ENCODE measurements at regions not wholly inside any gene's neighbourhood (a gene's known extent, or its start where the extent isn't known, plus 50 kb on each side); places are given as distances from the start of the nearest gene placed in this dataset.
"Not testable (repeated sequence)": the region's sequence is repeated elsewhere in the genome, so short reads cannot be mapped to it uniquely, and the experiment has no call there.

DNA sequence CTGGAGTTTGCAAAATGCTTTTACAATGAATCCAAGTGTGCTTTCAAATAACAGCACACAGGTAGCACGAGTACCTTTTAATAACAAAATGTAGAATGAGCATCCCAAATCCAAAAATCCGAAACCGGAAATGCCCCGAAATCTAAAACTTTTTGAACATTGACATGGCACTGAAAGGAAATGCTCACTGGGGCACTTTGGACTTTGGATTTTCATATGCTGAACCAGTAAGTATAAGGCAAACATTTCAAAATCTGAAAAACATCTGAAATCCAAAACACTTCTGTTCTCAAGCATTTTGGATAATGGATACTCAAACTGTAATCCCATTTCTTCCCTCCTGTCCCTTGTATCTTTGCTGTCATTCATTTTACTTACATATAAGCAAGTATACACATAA is 50.1 kb downstream of the GCNT4 start:
- no peak for DNase-seq

DNA sequence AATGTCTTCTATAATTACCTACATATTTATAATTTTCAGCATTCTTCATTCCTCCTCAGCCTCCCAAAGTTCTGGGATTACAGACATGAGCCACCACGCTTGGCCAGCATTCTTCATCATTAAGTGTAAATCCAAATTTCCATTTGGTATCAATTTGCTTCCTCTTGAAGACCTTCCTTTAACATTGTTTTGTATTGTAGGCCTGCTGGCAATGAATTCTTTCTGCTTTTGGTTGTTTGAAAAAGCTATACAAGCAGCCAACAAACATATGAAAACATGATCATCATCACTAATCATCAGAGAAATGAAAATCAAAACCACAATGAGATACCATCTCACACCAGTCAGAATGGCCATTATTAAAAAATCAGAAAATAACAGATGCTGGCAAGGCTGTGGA is 56.4 kb downstream of the GCNT4 start:
- no peak for DNase-seq

DNA sequence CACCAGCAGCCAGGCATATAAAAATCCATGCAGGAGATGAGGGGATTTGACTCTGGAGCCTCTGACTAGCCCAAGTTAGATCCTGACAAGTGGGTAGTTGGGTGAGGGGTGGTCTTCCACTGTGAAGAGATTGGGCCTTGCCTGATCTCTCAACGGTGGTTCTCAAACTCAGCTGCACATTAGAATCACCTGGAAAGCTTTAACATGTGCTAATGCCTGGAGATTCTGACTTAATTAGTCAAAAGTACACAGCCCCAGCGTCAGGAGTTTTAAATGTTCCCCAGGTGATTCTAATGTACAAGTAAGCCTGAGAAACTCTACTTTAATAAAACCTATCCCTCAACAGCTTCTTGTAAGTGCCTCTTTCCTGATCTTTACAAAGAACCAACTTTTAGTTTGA is 57.5 kb downstream of the GCNT4 start:
- DNase-seq, result no peak

DNA sequence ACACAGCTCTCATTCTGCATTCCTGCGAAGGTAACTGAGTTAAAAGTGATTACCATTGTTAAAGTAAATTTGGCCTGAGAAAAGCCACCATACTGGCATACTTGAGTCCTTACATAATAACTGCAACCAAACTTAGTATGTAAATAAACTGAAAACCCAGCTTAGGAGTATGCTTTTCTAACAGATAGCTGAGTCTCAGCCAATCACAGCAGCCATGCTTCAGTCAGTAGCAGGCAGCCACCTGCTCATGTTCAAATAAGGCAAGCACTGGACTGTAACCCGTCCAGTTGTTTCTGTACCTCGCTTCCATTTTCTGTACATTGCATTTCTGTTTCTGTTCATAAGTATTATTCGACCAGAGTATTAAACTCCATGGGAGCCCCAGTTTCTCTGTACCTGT is 58.6 kb downstream of the GCNT4 start:
- DNase-seq, result no peak

DNA sequence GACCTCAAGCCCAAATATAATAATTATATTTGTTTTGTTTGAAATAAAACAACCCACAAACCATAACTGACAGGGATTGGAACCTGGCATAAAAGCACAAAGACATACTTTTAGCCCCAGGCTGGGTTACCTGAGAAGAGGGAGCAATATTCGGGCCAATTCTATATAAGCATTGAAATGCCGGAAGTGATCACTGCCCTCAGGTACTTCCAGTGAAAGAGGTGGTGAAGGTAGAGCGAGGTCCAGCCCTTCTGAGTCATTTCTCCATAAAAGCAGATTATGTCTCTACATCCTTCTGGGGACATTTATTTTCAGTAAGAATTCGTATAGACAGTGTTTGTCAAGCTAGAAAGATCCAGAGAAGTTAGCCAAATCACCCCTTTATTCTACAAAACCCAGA is 59.6 kb downstream of the GCNT4 start:
- DNase-seq, result no peak

DNA sequence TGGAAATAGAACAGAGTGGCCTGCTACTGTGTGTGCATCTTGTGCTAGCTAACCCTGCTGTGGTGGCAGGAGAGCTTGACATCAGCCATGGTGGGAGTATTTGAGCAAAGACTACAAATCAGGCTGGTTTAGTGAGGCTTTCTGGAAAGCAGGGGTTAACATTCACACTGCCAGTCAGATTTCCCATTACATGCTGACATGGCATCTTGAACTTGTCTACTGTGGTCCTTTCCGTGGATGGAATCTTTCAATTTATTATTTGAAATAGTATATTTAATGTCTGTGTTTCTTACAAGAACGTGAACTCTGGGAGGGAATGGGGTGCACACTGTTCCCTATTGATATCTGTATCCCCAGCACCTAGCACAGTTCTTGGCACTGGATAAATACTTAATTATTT is 60.8 kb downstream of the GCNT4 start:
- DNase-seq, result no peak

DNA sequence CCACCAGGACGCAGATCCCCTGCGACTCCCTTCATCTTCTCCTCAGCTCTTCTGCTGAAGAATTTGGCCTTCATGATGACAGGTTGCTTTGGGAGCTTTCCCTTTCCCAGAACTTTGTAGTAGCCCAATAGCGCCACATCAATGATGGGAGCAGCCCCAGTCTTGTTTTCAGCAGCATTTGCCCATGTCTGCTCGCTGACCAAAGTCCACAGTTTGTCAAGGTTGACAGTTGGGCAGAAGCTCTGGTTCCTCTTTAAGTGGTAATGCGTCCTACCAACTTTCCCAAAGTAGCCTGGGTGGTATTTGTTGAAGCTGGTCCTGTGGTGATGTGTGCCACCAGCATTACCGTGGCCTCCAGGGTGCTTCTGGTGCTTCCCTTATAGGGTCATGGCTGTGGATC is 62.2 kb downstream of the GCNT4 start:
- no peak for DNase-seq

DNA sequence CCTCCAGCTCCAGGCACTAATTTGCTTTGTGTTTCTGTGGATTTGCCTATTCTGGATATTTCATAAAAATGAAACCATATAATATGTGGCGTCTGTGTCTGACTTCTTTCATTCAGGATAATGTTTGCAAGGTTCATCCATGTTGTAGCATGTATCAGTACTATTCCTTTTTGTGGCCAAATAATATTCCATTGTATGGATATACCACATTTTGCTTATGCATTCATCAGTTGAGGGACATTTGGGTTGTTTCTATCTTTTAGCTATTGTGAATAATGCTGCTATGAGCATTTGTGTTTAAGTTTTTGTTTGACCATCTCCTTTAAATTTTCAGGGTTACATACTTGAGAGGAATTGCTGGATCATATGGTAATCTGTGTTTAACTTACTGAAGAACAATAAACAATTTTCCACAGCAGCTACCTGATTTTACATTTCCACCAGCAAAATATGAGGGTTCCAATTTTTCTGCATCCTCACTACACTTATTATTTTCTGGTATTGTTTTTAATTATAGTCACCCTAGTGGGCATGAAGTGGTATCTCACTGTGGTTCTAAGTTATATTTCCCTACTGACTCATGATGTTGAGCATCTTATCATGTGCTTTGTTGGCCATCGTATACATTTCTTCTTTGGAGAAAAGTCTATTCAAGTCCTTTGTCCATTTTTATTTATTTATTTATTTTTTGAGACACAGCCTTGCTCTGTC is 63.9 kb downstream of the GCNT4 start:
- no peak for DNase-seq

DNA sequence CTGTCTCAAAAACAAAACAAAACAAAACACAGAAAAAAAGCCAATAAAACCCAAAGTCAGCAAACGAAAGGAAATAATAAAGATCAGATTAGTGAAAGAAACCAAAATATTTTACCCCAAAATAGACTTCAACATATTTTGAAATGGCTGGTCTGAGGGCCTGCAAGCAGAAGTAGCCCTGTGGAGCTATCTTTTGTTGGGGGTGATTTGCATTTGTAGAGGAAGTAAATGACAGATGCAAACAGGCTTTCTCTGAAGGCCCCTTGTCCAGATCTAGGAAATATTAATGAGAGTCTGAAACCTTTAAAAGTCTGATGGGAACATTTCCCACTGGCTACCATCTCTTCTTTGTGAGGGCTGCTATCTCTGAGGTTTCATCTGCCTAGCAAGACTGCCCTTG is 74.0 kb downstream of the GCNT4 start:
- peak; percentile 11 for DNase-seq

DNA sequence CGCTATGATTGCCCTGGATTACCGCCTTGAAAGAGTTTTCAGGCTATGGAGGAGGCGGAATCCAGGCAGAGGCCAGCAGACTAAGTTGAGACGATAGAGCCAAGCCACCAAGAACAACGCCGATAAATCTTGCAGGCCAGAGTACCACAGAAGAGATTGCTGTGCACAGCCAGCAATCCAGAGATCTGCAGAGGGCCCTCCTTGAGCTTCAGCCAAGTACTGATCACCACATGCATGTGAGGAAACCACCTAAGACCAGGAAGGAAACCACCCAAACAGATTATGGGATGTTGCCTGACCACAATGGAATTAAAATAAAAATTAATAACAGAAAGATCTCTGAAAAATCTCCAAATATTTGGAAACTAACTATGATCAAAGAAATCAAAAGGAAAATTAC is 74.9 kb downstream of the GCNT4 start:
- no peak for DNase-seq

DNA sequence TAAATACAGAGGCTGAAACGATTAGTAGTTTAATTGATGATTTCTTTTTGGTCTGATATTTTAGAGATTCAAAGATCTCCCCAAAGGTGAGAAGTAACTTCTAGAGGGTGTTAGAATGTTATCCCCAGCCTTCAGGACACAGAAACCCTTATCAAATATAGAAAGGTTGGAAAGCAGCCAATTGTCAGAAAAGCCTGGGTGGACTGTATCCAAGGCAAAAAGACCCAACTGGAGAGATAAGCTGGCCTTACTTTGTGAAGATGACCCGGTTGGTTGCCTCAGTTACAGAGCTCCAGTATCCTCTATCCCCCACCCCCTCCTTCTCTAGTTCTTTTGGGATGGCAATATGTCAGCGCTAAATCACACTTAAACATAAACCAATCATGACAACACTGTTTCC is 75.7 kb downstream of the GCNT4 start:
- DNase-seq, result no peak

DNA sequence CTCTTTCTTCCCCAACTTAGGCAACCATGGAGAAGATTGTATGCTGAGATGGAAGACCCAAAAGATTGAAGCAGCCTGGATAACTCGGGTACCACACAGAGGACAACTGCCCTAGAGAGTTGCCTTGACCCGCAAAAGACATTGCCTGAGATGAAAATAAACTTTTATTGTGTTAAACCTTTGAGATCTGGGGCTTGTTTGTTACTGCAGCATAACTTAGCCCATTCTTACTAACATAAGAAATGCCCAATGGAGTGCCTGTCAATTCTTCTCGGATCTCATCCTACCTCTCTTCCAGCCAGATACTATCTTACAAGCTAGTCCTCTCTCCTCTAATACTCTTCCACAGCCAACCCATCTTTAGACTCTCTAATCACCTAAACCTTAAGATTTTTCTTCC is 76.8 kb downstream of the GCNT4 start:
- DNase-seq, result no peak

DNA sequence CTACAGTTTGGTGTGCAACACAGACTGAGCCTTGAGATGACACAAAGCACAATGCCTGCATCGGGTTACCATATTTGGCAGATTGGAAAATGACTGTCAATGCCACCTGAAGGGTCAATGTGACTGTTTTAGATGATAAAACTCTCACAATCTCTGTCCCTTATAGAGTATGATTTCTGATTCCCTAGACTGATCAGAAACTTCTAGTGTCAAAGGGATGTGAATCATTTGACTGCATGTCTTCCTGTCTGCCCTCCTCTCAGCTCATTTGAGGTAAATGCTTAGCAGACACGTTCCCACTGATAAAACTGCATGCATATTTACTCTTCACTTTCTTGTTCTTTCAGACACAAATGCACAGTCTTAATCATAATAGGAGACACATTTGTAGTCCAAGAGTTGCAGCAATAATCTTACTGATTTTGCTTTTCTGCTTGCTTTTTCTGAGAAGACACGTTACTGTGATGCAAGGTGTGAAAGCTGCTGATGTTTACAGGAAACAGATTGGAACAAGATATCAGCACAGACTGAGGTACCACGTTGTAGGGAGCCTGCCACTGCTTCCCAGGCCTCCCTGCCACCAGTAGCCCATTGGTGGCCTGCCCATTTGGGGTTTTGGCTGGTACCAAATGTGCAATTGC is 77.8 kb downstream of the GCNT4 start:
- no peak for DNase-seq

DNA sequence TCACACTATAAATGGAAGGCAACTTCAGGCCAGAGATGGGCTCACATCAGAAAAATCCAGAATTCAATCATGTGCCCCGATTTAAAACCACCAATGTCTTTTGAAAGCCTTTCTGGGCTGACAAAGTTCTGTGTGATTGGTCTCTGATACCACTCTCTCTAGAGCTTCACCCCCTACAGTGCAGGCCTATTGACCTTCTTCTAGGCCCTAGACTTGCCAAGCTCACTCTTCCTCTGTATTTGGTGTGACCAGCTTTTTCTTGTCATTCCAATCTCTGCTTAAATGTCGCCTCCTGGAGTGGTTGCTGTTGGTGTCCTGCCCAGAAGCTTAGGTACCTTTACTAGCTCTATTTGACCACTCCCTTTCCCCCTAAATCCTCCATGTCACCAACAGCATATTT is 78.7 kb downstream of the GCNT4 start:
- DNase-seq, result no peak

DNA sequence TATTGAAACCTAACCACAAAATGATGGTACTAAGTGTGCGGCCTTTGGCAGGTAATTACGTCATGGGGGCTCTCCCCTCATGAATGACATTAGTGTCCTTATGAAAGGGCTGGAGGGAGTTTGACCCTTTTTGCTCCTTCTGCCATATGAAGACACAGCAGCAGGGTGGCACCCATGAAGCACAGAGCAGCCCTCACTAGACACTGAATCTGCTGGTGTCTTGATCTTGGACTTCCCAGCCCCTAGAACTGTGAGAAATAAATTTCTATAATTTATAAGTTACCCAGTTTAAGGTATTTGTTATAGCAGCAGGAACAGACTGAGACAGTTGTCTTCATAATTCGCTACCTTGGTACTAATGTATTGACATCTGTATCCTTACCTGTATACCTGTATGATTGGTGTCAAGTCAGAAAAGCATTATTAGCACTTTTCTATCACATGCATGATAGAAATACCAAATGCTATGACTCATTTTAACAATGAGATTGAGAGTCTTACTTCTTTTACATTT is 80.4 kb downstream of the GCNT4 start:
- DNase-seq, result no peak

DNA sequence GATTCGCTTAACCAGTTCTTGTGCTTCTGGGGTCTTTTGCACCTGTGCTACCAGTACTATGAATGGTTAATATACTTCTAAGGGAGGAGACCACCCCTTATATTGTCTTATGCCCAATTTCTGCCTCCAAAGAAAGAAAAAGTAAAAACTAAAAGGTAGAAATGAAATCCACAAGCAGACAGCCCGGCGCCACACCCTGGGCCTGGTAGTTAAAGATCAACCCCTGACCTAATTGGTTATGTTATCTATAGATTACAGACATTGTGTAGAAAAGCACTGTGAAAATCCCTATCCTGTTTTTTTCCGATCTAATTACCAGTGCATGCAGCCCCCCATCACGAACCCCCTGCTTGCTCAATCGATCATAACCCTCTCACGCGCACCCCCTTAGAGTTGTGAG is 81.5 kb downstream of the GCNT4 start:
- not testable (repeated sequence) for DNase-seq

DNA sequence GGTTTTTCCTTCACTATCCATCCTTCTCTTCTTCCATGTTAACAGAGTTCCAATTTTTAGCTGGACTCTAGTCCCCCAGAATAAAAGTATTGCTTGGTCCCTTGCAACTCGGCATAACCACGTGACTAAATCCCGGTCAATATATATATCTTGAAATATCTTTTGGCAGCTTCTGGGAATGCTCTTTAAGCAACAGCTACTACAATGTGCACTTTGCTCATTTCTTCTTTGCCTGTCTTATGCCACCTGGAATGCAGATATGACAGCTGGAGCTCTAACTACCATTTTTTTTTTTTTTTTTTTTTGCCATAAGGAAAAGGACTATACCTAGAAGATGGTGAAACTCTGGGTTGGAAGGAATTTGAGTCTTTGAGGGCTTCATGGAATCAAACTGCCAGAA is 82.6 kb downstream of the GCNT4 start:
- no peak for DNase-seq

DNA sequence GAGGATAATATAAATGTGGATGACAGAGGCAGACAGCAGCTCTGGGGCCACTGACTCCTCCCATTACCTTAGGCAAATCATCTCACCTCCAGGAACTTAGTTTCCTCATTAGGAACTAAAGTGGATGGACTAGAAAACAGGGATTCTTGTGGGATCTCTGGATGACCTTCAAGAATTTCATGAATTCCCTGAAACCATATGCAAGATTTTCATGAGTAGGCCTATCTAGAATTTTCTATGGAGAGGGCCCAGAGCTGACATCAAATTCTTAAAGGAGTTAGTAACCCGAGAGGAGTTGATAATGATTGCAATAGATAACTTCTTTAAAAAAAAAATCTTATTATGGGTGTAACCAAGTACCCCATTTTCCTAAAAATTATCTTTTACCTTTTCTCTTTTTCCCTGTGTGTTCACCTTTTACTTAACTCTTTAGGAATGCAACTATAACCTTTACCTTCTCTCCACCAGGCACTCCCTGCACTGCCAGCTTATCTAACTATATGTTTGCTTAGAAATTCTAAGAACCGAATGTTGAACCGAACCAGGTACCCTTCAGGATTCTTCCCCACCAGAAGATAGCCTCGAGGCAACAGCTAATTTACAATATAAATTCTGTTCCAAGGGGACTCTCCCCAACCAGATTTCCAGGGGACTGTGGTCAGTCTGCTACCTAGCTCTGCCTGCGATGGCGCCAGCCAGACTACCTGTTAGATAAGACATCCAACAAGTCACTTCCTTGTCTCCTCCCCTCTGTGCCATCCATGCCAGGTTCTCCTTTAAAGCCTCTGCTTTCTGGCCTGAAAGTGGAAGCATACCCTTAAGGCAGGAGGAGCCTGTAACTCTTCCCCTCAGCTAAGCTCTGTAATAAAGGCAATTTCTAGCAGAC is 86.0 kb downstream of the GCNT4 start:
- DNase-seq, result no peak

DNA sequence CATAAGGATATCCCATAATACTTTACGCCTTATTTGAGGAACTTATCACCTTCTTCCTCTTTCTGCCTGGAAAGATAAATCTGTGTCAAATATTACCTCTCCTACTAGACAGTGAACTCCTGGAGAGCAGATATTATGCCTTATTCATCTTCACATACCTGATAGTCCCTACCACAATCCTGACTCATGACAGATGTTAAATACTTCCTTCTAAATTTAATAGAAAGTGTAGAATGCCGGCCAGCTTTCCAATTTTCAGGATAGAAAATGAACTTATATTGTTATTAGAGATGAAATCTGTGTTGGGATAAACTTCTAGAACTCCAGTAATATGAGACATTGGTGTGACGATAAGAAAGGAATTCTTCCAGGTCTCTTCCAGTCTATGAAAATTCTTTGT is 89.0 kb downstream of the GCNT4 start:
- DNase-seq, result no peak

DNA sequence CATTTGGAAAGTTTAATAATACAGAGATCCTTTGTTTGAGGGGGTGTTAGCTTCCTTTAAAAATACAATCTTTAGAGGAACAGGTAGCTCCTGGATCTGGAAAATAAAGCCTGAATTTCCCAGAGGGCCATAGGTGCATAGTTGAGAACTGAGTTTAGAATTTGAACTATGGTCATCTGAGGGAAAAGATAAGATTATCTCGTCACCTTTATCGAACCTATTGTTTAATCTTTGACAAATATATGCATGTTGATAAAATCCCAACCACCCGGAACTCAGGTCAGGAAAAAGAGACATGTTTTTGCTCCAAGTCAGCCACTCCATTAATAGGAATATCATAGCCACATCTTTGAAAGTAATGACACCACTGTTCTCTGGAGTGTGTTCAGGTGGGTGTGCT is 91.7 kb upstream of the FAM169A start:
- DNase-seq, result no peak

DNA sequence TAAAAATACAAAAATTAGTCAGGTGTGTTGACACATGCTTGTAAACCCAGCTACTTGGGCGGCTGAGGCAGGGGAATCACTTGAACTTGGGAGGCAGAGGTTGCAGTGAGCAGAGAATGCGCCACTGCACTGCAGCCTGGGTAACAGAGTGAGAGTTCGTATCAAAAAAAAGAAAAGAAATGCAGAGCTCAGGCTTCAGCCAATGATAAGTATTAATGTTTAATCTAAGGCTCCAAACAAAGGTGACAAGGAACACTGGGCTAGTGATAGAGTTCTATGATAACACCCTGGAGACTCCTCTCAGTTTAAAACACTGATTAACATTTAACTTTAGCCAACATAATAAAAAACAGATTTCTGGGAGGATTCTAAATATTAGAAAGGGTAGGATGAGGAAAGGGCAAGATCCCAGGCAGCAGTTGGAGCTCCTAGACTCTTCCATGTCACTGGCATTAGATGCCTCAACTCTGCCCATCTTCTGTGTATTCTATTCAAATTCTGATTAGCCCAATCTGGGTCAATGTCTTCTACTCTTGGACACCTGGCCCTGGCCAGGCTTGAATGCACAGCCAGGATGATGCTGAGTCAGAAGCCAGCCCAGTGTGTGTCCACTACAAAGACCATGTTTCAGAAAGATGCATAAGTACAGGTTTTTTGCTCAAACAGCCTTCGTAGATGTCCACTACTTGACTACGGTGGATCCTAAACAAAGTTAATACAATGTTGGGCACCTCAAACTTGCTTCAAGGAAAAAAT is 91.0 kb upstream of the FAM169A start:
- no peak for DNase-seq

DNA sequence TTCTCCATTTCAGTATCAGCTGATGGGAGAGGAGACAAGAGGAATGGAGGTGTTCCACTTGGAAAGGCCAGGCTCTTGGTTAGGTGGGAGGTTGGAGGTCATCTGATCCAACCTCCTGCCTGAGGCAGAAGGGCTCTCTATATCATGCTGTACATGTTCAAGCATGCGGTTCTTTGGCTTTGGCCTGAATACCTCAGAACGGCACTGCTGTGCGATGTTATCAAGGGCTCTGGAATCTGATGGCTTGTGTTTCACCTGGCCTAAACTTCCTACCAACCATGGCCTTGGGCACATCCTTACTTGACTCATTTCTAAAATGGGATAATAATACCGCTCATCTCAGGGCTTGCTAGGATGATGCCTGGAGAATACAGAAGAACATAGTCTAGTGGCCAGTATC is 90.1 kb upstream of the FAM169A start:
- DNase-seq, result no peak

DNA sequence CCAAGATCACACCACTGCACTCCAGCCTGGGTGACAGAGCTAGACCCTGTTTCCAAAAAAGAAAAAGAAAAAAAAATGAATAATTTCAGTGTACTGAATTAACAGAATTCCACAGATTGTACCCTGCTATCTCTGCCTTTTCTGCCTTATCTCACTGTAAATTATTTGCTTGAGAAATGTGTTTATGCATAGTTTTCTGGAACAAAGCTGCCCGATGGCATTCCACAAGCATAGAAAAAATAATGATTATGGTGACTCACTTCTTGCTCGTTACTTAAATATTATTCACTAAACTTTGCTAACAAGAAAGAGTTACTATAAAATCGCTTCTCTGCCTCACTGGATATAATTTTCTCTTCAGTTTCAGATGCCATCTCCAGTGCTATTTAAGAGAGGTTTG is 88.7 kb upstream of the FAM169A start:
- no peak for DNase-seq

Data from inflammatory macrophage treated with lipopolysaccharide for 4 hours (primary cell).